GM21367 (cell line): ENCODE measurements at regions not wholly inside any gene's neighbourhood (a gene's known extent, or its start where the extent isn't known, plus 50 kb on each side); places are given as distances from the start of the nearest gene placed in this dataset.

Source experiments
- ATAC-seq: cut with Tn5 transposase; IDR thresholded peaks from one replicate; pipeline ENCODE4 v1.9.1; 2021; ENCODE audit not compliant: unreplicated experiment

DNA sequence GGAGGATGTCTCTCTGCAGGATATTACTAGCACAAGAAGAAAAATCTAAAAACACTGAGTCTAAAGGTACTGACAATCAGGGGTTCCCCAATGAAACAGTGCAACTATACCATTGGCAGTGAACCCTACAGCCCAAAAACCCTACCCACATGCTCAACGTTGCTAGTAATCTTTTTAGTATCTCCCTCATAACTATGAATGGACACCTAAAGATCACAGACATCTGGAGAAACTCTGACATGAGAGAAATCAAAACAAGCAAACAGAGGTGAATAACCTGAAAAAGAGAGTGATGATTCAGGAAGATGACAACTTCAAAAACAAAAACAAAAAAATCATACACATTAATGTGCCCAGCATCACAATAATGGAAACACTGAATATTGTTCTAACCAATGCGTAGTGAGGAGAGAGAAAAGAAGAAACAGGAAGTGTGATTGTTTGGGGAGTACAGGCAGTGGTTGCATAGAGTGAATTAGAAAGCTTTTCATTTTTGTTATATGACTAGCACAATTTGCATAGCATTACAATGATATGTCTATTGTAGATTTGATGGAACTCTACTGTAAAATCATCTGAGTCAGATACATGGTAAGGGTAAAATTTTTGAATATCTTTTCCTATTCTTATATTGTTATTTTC lies 78.9 kb upstream of the FMR1 start:
- peak; percentile 58 for ATAC-seq

GRCh38 chrX:147838465-147839131 lies 73.1 kb upstream of the FMR1 start:
- ATAC-seq = no peak

DNA sequence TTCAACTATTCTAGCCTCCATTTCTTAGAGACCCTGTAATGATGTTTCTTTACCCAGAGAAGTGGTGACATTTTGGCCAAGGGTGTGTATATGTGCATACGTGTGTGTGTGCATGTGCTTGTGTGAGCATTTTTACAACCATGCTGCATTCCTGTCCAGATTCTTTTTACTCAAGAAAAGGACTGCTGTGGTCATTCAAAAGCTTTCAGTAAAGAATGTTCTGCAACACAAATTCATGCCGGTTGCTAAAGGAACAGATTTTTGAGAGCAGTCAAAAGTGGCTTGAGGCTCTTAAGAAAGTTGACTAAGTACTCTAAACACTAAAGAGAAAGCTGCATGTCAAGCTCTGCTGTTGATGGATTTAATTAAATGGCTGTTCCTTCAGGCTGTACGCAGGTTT lies 65.0 kb upstream of the FMR1 start:
- no peak for ATAC-seq

DNA sequence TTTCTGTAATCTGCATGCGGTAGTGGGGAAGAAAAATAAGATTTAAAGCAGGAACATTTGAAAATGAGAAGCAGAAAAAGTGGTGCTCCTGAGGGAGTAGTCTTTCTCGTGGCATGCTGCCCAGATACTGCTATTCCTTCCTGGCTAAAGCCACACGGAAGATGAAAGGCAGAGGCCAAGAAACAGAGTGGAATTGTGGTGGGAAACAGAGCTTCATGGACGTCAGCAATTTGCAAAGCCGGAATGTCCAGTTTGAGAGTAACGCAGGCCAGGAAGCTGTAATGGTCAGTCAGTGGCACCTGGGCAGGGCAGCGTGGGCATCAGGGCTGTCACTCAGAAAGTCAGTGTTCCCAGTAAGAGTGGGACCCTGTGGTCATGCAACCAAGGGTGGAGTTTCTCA lies 63.7 kb upstream of the FMR1 start:
- no peak for ATAC-seq

- no peak for ATAC-seq
Observed at GRCh38 chrX:147848543-147849443, 62.9 kb upstream of the FMR1 start.

- ATAC-seq = no peak
Observed at GRCh38 chrX:147850875-147851274, 60.8 kb upstream of the FMR1 start.

GRCh38 chrX:147853701-147854100 lies 58.0 kb upstream of the FMR1 start:
- ATAC-seq = no peak

- ATAC-seq = no peak
Observed at GRCh38 chrX:147859666-147860065, 52.1 kb upstream of the FMR1 start.
